GM12878 (cell line): ENCODE measurements at regions not wholly inside any gene's neighbourhood (a gene's known extent, or its start where the extent isn't known, plus 50 kb on each side); places are given as distances from the start of the nearest gene placed in this dataset.

Experiments used
- BHLHE40 ChIP-seq, 2 experiments: fragments of 450-650 bp in 1 of 2; IDR thresholded peaks; 2 replicates each; pipeline ENCODE4 v1.6.1; 2011 to 2017; ENCODE audit warnings: low read depth in 2 of 2, borderline replicate concordance in 1 of 2, improper control_type of control experiment in 1 of 2, low read length in 1 of 2, mild to moderate bottlenecking in 1 of 2
- IKZF1 ChIP-seq: fragments of 450-650 bp; conservative IDR thresholded peaks from 2 replicates; pipeline ENCODE4 v1.6.1; 2017; ENCODE audit warnings: antibody characterized with exemption, mild to moderate bottlenecking
- MEF2B ChIP-seq: fragments of 450-650 bp; IDR thresholded peaks from 2 replicates; pipeline ENCODE4 v1.6.1; 2018; ENCODE audit warnings: mild to moderate bottlenecking, moderate library complexity; ENCODE audit not compliant: partially characterized antibody, poor library complexity, severe bottlenecking
- POU2F2 ChIP-seq: IDR thresholded peaks from 3 replicates; pipeline ENCODE4 v1.6.1; 2011; ENCODE audit warnings: low read depth, mild to moderate bottlenecking, low read length, borderline replicate concordance
- SUPT20H ChIP-seq: IDR thresholded peaks from 2 replicates; pipeline ENCODE4 v1.6.1; 2011; ENCODE audit warnings: low read depth, mild to moderate bottlenecking, low read length, moderate library complexity, borderline replicate concordance; ENCODE audit not compliant: control insufficient read depth
- TBL1XR1 ChIP-seq: IDR thresholded peaks from 2 replicates; pipeline ENCODE4 v1.6.1; 2012; ENCODE audit warnings: low read depth, low read length, improper control_type of control experiment
- TF ChIP-seq, protein P1 (sequence below): fragments of 450-650 bp; IDR thresholded peaks from 2 replicates; pipeline ENCODE4 v1.6.1; 2018; ENCODE audit warnings: borderline replicate concordance, mild to moderate bottlenecking; ENCODE audit not compliant: partially characterized antibody
- TF ChIP-seq, protein P2 (sequence below): fragments of 450-650 bp; IDR thresholded peaks from 2 replicates; pipeline ENCODE4 v1.6.1; 2017; ENCODE audit warnings: mild to moderate bottlenecking, moderate library complexity

DNA sequence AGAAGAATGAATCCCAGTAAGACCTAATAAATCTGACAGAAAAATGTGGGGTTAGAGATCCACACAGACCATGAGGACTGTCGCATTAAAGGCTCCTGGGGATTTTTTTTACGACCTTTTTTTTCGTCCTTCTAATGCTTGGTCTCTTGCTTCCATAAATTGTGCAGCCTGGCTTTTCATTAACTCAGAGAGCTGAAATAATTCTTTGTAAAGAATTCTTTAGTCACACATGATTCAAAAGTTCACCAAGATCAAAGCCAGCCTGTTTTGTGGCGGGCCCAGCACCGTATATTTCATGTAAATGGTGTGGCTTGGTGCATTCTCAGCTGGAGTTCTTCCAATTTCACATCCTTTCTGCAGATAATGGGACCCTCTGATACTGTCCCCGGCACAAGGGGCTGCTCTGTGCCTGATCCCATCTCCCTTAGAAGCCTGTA, 206.6 kb upstream of the BMPER start (continued):
- TF ChIP-seq, protein P1, sequence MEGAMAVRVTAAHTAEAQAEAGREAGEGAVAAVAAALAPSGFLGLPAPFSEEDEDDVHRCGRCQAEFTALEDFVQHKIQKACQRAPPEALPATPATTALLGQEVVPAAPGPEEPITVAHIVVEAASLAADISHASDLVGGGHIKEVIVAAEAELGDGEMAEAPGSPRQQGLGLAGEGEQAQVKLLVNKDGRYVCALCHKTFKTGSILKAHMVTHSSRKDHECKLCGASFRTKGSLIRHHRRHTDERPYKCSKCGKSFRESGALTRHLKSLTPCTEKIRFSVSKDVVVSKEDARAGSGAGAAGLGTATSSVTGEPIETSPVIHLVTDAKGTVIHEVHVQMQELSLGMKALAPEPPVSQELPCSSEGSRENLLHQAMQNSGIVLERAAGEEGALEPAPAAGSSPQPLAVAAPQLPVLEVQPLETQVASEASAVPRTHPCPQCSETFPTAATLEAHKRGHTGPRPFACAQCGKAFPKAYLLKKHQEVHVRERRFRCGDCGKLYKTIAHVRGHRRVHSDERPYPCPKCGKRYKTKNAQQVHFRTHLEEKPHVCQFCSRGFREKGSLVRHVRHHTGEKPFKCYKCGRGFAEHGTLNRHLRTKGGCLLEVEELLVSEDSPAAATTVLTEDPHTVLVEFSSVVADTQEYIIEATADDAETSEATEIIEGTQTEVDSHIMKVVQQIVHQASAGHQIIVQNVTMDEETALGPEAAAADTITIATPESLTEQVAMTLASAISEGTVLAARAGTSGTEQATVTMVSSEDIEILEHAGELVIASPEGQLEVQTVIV, result peak; percentile 68
- TF ChIP-seq BHLHE40 (IDR thresholded peaks at IDR 0.05; ENCODE audit: borderline replicate concordance in 1 of 2, low read depth in 2 of 2, low read length in 1 of 2) (peak in 1 of 2 experiments; percentile 25; a peak in 1 of 4 replicates), TBL1XR1 (no peak), IKZF1 (peak; percentile 62), MEF2B (peak; percentile 37), SUPT20H (no peak), POU2F2 (peak; percentile 60; the same call in 1 of the 3 replicates)
- TF ChIP-seq, protein P2, sequence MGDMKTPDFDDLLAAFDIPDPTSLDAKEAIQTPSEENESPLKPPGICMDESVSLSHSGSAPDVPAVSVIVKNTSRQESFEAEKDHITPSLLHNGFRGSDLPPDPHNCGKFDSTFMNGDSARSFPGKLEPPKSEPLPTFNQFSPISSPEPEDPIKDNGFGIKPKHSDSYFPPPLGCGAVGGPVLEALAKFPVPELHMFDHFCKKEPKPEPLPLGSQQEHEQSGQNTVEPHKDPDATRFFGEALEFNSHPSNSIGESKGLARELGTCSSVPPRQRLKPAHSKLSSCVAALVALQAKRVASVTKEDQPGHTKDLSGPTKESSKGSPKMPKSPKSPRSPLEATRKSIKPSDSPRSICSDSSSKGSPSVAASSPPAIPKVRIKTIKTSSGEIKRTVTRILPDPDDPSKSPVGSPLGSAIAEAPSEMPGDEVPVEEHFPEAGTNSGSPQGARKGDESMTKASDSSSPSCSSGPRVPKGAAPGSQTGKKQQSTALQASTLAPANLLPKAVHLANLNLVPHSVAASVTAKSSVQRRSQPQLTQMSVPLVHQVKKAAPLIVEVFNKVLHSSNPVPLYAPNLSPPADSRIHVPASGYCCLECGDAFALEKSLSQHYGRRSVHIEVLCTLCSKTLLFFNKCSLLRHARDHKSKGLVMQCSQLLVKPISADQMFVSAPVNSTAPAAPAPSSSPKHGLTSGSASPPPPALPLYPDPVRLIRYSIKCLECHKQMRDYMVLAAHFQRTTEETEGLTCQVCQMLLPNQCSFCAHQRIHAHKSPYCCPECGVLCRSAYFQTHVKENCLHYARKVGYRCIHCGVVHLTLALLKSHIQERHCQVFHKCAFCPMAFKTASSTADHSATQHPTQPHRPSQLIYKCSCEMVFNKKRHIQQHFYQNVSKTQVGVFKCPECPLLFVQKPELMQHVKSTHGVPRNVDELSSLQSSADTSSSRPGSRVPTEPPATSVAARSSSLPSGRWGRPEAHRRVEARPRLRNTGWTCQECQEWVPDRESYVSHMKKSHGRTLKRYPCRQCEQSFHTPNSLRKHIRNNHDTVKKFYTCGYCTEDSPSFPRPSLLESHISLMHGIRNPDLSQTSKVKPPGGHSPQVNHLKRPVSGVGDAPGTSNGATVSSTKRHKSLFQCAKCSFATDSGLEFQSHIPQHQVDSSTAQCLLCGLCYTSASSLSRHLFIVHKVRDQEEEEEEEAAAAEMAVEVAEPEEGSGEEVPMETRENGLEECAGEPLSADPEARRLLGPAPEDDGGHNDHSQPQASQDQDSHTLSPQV, result no peak
